Smooth muscle cell (in vitro differentiated cells): ENCODE measurements at regions not wholly inside any gene's neighbourhood (a gene's known extent, or its start where the extent isn't known, plus 50 kb on each side); places are given as distances from the start of the nearest gene placed in this dataset.

Source experiments
- DNase-seq: peaks from one replicate; lab custom pipeline; 2025; ENCODE audit not compliant: unreplicated experiment; lab: John Stamatoyannopoulos, UW
- H2AFZ ChIP-seq: fragments of 200-600 bp; sonication (generic); 2 replicates; pipeline ENCODE4 v1.6.0; 2016; ENCODE audit warnings: antibody characterized with exemption, low read depth, mild to moderate bottlenecking
- H3F3A ChIP-seq: fragments of 200-600 bp; sonication (generic); 2 replicates; pipeline ENCODE4 v1.6.0; 2017; ENCODE audit warnings: antibody characterized with exemption, low read depth
- H3K27ac ChIP-seq: fragments of 200-600 bp; sonication (generic); 2 replicates; pipeline ENCODE4 v1.5.1; 2016; ENCODE audit warnings: low read depth, mild to moderate bottlenecking
- H3K27me3 ChIP-seq: fragments of 200-600 bp; sonication (generic); 2 replicates; pipeline ENCODE4 v1.6.1; 2016; ENCODE audit warnings: low read depth, mild to moderate bottlenecking
- H3K36me3 ChIP-seq: fragments of 200-600 bp; sonication (generic); 2 replicates; pipeline ENCODE4 v1.5.1; 2016; ENCODE audit warnings: low read depth
- H3K4me1 ChIP-seq: fragments of 200-600 bp; sonication (generic); 2 replicates; pipeline ENCODE4 v1.5.1; 2016; ENCODE audit warnings: low read depth
- H3K4me2 ChIP-seq: fragments of 200-600 bp; sonication (generic); 2 replicates; pipeline ENCODE4 v1.6.0; 2016; ENCODE audit warnings: mild to moderate bottlenecking
- H3K4me3 ChIP-seq: fragments of 200-600 bp; sonication (generic); 2 replicates; pipeline ENCODE4 v1.5.1; 2016; ENCODE audit warnings: mild to moderate bottlenecking
- H3K79me2 ChIP-seq: fragments of 200-600 bp; sonication (generic); 2 replicates; pipeline ENCODE4 v1.6.0; 2016; ENCODE audit warnings: low read depth, mild to moderate bottlenecking
- H3K9ac ChIP-seq: fragments of 200-600 bp; sonication (generic); 2 replicates; pipeline ENCODE4 v1.6.0; 2016; ENCODE audit warnings: low read depth
- H3K9me3 ChIP-seq: fragments of 200-600 bp; sonication (generic); replicated peaks from 2 replicates; pipeline ENCODE4 v1.5.1; 2016; ENCODE audit warnings: low read depth
- H4K20me1 ChIP-seq: fragments of 200-600 bp; sonication (generic); 2 replicates; pipeline ENCODE4 v1.6.0; 2016; ENCODE audit warnings: low read depth
- whole genome bisulfite sequencing: methylation state at CpG from one replicate; pipeline ENCODE4 v1.1.7; 2016; ENCODE audit warnings: low lambda C conversion rate; 5-methylcytosine and 5-hydroxymethylcytosine counted together
- TF ChIP-seq, protein P1 (sequence below): fragments of 200-600 bp; sonication (generic); IDR thresholded peaks from 2 replicates; pipeline ENCODE4 v1.5.1; 2017; ENCODE audit warnings: borderline replicate concordance, mild to moderate bottlenecking, antibody characterized with exemption; ENCODE audit not compliant: insufficient read depth, poor library complexity, severe bottlenecking

DNA sequence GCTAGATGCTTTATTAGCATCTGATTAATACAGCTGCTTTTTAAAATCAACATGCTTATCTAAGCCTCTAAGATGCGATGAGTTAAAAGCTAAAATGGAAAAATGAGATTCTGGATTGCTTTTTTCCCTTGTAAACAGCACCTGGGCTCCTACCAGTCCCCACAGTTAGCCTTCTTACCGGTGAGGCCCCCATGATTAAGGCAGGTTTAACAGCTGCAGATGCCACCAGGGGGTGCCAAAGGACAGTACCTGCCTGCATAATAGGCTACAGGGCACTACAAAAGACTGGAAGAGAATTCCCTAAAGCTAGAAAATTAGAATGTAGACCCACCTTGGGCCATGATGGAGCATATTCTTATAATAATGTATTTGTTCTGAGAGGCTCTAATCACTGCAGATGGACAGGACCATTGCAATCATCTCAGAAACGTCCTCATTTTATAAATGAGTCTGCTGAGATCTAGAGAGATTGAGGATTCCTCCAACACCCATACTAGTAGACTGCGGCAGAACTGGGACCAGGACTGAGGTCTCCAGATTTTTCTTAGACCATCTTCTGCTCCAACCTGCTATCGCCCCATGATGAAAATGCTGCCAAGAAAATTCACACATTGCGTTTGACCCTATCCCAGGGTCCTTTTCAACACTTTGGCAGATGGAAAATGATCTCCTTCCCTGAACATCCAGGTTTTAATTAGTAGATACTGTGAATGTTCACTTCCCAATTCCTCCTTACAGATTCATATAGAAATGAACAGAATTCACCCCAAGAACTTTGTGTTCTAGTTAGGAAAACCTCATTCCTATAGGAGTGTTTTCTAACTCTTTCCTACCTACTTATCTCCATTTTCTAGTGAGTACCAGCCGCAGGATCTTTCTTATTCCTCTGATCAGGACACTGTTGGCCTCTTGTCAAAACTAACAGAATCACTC lies 148.8 kb downstream of the RPS12 start:
- Histone ChIP-seq H4K20me1 (no peaks in the 10 kb centered on the region), H3K4me2 (no peak overlapping the region), H3K9me3 (no peaks in the 10 kb centered on the region), H3K4me1 (no peaks in the 10 kb centered on the region), H3K9ac (no peak overlapping the region), H2AFZ (no peak overlapping the region), H3K79me2 (no peaks in the 10 kb centered on the region), H3K4me3 (no peak overlapping the region), H3K36me3 (no peaks in the 10 kb centered on the region), H3K27ac (no peak overlapping the region), H3K27me3 (peaks cover 17% of the 10 kb centered on the region), H3F3A (no peaks in the 10 kb centered on the region)
- no peak for DNase-seq
- TF ChIP-seq, protein P1, sequence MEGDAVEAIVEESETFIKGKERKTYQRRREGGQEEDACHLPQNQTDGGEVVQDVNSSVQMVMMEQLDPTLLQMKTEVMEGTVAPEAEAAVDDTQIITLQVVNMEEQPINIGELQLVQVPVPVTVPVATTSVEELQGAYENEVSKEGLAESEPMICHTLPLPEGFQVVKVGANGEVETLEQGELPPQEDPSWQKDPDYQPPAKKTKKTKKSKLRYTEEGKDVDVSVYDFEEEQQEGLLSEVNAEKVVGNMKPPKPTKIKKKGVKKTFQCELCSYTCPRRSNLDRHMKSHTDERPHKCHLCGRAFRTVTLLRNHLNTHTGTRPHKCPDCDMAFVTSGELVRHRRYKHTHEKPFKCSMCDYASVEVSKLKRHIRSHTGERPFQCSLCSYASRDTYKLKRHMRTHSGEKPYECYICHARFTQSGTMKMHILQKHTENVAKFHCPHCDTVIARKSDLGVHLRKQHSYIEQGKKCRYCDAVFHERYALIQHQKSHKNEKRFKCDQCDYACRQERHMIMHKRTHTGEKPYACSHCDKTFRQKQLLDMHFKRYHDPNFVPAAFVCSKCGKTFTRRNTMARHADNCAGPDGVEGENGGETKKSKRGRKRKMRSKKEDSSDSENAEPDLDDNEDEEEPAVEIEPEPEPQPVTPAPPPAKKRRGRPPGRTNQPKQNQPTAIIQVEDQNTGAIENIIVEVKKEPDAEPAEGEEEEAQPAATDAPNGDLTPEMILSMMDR = peak; percentile 79
- 55% methylated on average over 7 of the region's 7 CpGs for WGBS

DNA sequence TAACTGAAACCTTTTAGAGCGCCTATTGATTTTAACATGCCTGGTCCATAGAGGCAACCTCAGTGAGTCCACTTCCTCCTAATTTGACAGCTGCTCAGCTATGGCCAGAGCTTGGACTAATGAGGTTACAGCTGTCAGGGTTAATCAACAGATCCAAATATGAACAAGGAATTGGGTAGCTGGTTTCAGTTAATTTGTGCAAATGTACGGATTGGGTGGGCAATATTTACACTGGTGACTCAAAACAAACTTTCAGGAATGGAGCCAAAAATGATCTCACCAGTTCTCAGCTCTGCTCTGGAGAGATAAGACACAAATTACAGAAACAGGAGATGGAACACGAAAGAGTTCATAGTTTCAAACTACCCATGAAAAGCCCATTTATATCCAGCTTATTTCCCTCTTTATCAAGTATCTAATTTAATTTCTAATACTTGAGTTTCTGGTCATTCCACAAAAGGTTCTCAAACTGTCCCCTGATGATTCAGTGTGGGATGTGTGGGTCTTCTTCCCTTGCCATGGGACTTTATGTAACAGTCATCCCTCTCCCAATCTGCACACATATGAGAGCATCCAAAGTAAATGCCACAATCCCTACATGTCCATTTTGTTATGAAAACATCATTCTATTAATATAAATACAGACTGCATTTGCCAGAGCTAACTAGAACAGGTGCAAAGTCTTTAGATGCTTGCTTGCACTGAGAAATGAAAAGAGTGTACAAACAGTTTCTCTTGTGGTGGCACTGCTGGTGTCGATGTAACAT lies 149.9 kb downstream of the RPS12 start:
- no peak overlapping the region for H2AFZ ChIP-seq
- DNase-seq = no peak
- no peaks in the 10 kb centered on the region for H3F3A ChIP-seq
- no peak overlapping the region for H3K9ac ChIP-seq
- H3K36me3 ChIP-seq = no peaks in the 10 kb centered on the region
- H3K4me1 ChIP-seq = no peaks in the 10 kb centered on the region
- H4K20me1 ChIP-seq = no peaks in the 10 kb centered on the region
- no peaks in the 10 kb centered on the region for H3K9me3 ChIP-seq
- H3K4me3 ChIP-seq = no peak overlapping the region
- H3K79me2 ChIP-seq = no peaks in the 10 kb centered on the region
- no peak overlapping the region for H3K27ac ChIP-seq
- peaks cover 6% of the 10 kb centered on the region for H3K27me3 ChIP-seq
- TF ChIP-seq, protein P1 = no peak
- peak overlapping the region; percentile 19 for H3K4me2 ChIP-seq
- WGBS = 57% methylated on average over 4 of the region's 4 CpGs

DNA sequence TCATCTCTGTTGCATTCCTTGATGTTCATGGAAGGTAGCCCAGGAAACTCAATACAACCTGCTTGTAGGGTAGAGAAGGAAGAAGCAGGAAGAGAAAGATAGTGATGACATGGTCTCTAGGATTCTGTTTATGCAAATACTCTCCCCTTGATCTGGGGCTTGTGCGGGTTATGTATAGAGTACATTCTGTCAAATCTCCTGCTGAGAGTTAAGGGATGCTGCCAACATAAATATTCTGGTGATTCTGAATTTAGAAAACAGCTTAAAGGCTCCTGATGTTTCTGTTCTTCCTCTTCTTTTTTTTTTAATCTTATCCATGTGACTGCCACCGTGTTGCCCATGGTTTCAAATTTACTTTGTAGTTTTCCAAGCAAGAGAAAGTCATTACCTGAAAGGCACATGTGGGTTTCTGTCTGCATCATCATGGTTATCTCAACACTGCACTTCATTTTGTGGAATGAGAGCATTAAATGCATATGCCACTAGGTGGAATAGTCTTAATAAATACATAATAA lies 150.6 kb downstream of the RPS12 start:
- no peak overlapping the region for H3K4me3 ChIP-seq
- no peaks in the 10 kb centered on the region for H3K9me3 ChIP-seq
- H3K27me3 ChIP-seq = no peaks in the 10 kb centered on the region
- WGBS = 89% methylated on average over 2 of the region's 2 CpGs
- no peak overlapping the region for H3K9ac ChIP-seq
- H3K4me1 ChIP-seq = no peaks in the 10 kb centered on the region
- no peaks in the 10 kb centered on the region for H3F3A ChIP-seq
- no peaks in the 10 kb centered on the region for H4K20me1 ChIP-seq
- TF ChIP-seq, protein P1 = no peak
- H2AFZ ChIP-seq = no peak overlapping the region
- H3K79me2 ChIP-seq = no peaks in the 10 kb centered on the region
- H3K27ac ChIP-seq = no peak overlapping the region
- H3K4me2 ChIP-seq = no peak overlapping the region
- DNase-seq = no peak
- no peaks in the 10 kb centered on the region for H3K36me3 ChIP-seq
